ENCODE measurements at regions not wholly inside any gene's neighbourhood (a gene's known extent, or its start where the extent isn't known, plus 50 kb on each side); places are given as distances from the start of the nearest gene placed in this dataset.
A peak's percentile ranks its signal among the peaks of the same experiment; 100 is the strongest.

DNA sequence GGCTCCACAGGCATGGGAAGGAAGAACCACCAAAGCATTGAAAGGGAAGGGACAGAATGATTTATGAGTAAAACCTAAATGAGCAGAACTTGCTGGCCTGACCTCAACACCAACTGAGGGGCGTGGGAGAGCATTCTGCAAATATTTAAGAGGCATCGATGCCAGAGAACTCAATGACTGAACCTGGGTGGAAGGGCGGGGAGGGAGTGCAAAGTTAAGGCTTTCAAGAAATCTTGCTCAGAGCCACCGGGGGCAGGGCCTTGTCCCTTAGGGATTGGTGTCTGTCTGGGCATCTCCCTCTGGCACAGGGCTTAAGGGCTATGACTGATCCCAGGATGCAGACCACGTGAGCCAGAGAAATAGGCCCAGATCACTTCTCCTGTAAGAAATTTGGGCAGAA is 137.1 kb downstream of the ADAMTS15 start:
- peak; percentile 65 for DNase-seq (ENCODE audit: low spot score)

- DNase-seq (ENCODE audit: low spot score): no peak
Observed at GRCh38 chr11:130587658-130588057, 139.2 kb downstream of the ADAMTS15 start.

- peak; percentile 72 for DNase-seq (ENCODE audit: low spot score)
Observed at GRCh38 chr11:130588471-130588870, 140.0 kb downstream of the ADAMTS15 start.

DNA sequence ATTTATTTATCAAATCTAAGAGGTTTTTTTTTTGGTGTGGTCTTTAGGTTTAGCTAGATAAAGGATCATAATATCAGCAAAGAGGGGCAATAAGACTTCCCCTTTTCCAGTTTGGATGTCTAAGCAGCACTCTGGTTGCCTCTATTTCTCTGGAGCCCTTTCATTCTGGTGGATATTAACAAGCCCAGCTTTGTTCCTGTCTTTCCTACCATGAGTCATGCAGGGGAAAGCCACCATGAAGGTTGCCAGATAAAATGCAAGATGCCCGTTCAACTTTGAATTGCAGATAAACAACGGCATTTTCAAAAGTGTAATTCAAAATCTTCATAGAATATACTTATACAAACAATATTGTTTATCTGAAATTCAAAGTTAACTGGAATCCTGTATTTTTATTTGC is 143.6 kb downstream of the ADAMTS15 start:
- DNase-seq (ENCODE audit: low spot score): peak; percentile 45

DNA sequence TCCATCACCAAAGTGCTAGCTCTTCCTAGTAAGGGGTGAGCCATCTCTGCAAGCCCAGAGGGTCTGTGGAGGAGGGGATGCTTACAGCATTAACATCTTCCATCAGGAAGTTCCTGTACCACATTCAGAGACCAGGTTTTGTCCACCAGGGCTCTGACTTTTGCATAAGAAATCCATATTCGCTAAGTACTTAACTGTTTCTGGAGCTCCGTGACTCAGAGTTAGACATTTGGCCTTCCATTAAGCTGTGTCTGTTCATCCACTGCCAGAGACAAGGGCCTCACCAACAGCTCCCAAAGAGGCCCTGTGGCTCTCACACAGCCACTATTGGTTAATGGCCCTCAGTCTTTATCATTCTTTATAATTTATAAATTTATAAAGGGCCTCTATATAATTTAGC is 144.6 kb downstream of the ADAMTS15 start:
- DNase-seq (ENCODE audit: low spot score): no peak

GRCh38 chr11:130598433-130598832 is 150.0 kb downstream of the ADAMTS15 start:
- no peak for DNase-seq (ENCODE audit: low spot score)

GRCh38 chr11:130599073-130599654 is 150.7 kb downstream of the ADAMTS15 start:
- DNase-seq (ENCODE audit: low spot score): no peak

DNA sequence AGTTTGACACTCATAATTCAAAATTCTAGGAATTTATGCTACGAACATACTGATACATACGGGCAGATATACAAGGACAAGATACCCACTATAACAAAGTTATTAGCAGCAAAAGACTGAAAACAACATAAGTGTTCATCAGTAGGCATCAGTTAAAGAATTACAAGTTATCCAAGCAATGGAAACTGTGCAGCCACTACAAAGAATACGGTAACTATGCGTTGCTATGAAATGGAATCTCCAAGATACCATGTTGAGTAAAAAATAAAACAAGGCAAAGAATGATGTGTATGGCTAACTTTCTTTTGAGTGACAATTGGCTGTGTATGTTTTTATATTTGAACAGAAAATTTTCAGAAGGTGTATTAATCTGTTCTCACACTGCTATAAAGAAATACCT is 151.7 kb downstream of the ADAMTS15 start:
- no peak for DNase-seq (ENCODE audit: low spot score)

GRCh38 chr11:130600616-130601015 is 152.2 kb downstream of the ADAMTS15 start:
- no peak for DNase-seq (ENCODE audit: low spot score)

GRCh38 chr11:130601141-130601540 is 152.7 kb downstream of the ADAMTS15 start:
- DNase-seq (ENCODE audit: low spot score): peak; percentile 45

DNA sequence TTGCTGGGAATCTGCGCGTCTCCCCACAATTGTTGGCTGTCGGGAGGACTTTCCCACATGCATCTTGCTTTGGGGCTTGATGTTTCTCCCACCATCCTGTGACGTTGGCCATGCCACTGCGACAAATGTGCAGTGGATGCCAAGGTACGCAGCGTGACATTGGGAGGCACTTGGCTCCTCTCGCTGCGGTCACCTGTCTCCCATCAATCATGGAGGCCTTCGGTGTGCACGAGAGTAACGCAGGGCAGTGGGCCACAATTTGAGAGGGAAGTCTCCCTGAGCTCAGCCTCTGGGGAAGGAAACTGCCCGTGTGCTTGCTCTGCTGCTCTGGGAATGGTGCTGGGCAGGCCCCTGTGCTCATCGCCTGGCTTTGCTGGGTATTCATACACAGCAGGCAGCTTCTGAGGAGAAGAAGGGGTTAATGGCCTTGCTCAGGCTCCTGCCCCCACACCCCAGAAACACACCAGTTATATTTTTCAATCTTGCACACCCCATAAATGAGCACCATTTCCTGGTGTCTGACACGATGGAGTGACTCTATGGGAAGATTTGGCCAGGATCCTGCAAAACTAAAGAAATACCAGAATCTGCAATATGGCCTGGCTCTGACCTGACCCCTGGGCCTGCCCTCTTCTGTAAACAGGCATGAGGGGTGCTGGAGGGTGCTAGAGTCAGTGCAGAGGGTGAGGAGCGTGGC is 153.5 kb downstream of the ADAMTS15 start:
- no peak for DNase-seq (ENCODE audit: low spot score)

DNA sequence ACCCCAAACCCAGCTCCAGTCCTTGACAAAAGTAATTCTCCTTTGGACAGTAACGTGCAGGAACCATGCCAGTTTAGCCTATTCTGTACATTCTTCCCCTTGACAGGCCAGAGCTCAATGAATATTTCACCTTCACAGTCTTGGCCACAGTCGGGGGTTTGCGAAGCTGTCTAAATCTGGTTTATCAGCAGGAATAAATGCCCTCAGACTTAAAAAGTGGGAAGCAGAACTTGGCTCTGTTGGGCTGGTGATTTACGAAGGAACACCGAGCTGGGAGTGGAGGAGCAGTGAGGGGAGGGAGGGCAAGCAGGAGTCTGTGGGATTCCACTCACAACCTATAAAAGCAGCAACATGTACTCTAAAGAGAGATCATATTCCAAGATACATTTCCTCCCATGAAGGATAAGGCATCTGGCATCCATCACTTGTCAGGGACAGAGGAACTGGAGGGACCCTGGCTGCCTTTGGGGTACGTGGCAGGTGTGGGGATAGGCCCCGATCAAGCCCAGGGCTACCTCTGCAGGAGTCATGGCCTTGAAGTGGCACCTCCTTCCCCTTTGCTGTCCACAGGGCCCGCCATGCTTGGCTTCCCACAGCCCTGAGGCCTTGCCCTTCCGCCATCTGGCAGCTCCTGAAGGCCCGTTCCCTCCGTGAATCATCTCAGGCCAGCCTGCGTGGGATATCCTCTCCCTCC is 154.3 kb downstream of the ADAMTS15 start:
- peak; percentile 29 for DNase-seq (ENCODE audit: low spot score)

DNA sequence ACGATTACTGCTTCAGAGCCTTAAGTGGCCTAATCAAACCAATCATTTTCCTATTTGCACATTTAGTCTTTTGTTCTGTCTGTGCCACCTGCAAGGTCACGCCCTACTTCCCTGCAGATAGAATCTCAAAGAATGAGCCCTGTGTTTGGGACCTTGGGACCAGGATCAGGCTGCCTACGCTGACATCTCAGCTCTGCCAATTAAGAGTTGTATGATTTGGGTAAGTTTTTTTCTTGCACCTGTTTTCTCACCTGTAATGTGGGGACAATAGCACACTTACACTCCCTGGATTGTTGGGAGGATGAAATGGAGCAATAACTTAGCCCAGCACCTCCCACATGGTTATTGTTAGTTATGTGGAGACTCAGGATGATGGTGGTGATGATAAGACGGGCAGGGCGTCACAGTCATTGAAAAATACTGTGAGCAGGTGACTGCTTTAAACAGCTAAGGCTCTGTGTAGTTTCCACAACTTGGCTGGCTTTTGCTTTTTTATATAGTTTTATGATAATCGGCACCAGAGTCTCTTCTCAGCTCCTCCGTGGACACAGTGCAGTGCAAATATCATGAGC is 155.0 kb downstream of the ADAMTS15 start:
- no peak for DNase-seq (ENCODE audit: low spot score)

GRCh38 chr11:130604606-130605005 is 156.2 kb downstream of the ADAMTS15 start:
- no peak for DNase-seq (ENCODE audit: low spot score)

- DNase-seq (ENCODE audit: low spot score): no peak
Observed at GRCh38 chr11:130606178-130606577, 157.7 kb downstream of the ADAMTS15 start.

DNA sequence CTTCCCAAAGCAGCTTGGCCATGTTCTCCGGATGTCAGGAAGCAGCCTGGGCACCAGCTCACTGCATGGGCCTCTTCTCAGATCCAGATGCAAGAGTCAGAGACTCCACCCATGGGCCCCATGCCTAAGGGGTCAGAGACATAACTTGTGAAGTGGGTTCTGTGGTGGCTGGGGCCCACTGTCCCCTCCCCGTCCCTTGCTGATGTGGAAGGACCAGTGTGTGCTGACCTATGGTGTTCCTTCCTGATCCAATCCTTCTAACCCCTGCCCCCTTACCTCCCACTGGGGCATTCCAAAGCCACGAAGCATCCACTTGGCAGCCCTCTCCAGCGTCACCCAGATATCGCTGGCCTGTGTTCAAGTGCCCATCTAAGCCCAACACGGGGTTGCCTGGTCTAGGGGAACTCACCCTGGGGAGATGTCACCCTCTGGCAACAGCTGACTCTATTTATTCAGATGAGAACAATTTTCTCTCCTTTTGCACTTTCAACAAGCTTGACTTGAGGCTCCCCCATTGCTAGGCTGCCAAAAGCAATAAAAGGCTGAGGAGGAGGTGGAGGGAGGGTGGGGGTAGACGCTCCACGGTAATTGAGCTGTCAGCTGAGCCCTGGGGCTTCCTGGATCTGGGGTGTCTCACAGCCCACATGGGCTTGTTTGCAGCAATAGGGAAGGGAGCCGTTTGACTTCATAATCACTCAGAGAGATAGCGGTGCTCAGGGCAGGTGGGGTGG is 158.5 kb downstream of the ADAMTS15 start:
- no peak for DNase-seq (ENCODE audit: low spot score)

DNA sequence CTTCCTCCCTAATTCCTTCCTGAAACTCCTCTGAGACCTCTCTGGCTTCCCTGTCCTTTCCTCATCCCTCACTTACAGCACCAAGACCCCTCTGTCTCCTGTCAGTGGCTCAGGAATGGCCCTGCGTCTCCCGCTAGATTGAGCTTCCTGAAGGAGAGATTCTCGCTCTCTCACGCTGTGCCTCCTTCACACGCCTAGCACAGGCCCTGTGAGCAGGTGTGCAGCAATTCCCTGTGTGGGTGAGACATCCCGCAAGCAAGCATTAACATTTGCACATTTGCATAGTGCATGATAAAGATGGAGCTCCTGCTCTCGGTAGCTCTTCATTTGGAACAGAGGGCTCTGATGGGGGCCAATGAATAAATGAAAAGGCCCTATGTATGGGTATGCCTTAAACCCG is 159.8 kb downstream of the ADAMTS15 start:
- DNase-seq (ENCODE audit: low spot score): no peak

DNA sequence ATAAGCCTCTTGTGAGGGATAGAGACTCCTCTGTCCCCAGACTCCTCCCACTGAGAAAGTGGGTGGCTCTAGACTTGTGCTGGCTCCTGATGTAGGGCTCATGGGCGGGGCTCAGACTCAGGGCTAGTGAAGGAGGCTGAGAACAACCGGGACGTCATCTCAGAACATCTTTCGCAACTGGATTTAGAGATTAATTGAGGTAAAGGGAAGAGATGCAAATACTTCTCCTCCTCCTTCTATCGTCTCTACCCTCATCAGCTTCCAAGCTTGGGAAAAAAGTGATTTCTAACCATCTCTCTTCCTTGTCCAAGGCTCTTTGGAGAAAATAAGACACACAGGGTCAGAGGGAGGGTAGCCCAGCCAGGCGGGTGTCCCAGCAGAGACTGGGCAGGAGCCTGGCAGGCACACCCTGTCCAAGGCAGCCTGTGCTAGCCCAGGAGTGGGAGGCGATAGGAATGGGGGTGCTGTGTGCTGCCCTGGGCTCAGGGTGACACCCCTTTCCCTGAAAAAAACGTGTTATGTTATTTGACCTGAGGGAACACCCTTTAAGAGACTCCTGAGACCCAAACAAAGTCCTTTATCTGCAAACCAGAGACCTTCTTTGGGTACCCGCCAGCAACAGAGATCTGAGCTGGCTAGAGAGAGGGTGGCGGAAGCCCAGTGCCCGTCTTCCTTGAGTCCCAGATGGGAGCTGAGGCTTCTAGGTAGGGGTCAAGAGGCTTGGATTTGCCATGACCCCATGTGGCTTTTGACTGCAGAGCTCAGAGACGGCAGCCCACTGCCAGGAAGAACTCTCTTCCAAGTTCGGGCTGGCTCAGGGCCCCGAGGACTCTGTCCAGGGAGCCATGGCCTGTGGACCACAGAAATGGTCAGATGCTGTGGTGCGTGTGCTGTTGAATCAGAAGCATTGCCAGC is 160.9 kb downstream of the ADAMTS15 start:
- no peak for DNase-seq (ENCODE audit: low spot score)

GRCh38 chr11:130611791-130612251 is 163.4 kb downstream of the ADAMTS15 start:
- DNase-seq (ENCODE audit: low spot score): peak; percentile 97

DNA sequence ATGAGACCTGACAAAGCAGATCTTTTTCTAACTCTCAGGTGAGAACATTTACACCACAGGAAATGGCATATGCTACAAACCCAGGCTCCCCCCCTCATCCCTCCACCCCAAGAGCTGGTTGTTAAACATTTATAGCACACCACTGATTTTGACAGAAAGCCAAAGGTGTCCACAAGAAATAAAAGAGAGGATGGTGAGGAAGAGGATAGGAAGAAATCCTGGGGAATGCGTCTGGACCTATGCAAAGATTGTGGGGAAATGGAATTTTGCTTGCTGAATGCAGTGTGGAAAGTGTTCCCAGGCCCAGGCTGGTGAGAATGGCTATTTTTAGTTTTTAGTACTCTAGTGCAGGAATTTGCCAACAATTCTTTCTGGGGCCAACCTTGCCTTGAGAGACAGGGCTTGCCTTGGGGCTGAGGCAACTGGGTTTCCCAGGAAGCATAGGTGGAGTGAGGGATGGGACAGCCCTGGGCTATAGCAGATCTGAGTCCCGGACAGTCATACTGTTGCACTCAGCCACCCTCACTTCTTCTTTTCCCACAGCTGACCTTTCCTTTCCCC is 163.9 kb downstream of the ADAMTS15 start:
- no peak for DNase-seq (ENCODE audit: low spot score)

DNA sequence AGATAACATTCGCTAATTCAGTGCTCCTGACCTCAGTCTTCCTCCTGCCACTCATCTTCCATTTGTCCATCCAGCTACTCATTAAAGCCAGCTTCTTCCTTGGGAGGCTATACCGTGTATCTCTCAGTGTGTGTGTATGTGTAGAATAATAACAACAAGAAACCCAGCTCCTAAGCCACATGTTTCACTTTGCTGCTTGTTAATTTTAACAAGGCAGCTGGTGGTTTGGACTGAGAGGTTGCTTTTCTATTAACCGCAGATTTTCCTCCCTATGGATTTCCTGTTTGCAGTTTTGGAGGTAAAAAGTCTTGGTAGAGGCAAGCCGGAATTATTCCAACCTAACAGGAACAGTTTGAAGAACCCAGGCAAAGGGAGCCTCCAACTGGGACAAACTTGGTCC is 165.0 kb downstream of the ADAMTS15 start:
- no peak for DNase-seq (ENCODE audit: low spot score)

All from kidney tubule cell (primary cell).